NCI-H1417 treated with DMSO at 0.1 percent for 48 hours (cell line): ENCODE measurements at regions not wholly inside any gene's neighbourhood (a gene's known extent, or its start where the extent isn't known, plus 50 kb on each side); places are given as distances from the start of the nearest gene placed in this dataset.
"Not testable (repeated sequence)": the region's sequence is repeated elsewhere in the genome, so short reads cannot be mapped to it uniquely, and the experiment has no call there.

ENCODE experiments used
- DNase-seq: peaks from one replicate; lab custom pipeline; 2025; lab: John Stamatoyannopoulos, UW

DNA sequence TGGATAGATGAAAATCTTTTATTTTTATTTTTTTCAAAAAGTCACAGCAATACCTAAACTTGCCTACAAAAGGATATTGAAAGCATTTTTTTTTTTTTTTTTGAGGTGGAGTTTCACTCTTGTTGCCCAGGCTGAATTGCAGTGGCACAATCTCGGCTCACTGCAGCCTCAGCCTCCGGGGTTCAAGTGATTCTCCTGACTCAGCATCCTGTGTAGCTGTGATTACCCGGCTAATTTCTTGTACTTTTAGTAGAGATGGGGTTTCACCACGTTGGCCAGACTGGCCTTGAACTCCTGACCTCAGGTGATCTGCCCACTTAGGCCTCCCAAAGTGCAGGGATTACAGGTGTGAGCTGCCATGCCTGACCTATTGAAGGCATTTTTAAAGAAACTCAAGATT, 69.1 kb upstream of the DGKB start:
- not testable (repeated sequence) for DNase-seq

DNA sequence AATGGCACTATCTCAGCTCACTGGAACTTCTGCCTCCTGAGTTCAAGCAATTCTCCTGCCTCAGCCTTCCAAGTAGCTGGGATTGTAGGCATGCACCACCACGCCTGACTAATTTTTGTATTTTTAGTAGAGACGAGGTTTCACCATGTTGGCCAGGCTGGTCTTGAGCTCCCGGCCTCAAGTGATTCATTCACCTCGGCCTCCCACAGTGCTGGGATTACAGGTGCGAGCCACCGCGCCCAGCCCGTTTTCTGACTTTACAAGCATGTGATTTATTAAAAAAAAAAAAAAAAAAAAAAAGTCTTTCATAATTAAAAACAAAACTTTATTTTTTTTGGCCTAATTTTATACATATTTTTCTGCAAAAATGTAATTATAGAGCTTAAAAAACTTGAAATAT, 64.8 kb upstream of the DGKB start:
- DNase-seq, result not testable (repeated sequence)

DNA sequence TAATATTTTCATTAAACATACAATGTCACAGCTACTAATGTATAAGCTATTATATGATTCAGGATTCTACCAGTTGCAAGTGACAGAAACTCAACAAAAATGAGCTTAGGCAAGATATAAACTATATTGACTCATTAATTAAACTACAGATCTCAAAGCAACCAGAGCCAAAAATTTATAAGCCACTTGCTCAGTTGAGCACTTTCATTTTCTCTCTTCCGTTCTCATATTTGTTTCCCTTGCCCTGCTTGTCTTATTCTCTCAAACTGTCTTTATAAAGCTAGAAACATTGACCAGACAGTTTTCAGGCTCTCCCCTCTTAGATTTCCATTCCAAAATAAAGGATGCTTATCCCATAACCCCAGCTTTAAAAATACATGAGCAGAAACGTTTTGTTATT, 60.2 kb upstream of the DGKB start:
- no peak for DNase-seq

DNA sequence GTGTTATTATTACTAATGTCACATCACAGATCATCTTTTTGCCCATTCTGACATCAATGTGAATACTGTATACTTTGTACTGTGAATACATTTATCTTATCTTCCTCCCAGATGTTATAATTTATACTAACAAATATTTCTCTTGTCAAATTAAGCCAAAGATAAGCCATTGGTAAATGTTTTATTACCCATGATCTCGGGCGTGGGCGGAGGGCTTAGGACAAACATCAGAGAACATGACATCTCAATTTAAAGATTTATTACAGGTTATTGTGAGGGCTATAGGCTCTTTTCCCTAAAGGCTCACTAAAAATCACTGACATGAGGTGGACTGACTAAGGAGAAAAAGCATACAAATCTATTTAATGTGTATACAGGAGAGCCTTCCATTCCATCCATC, 58.2 kb upstream of the DGKB start:
- no peak for DNase-seq

DNA sequence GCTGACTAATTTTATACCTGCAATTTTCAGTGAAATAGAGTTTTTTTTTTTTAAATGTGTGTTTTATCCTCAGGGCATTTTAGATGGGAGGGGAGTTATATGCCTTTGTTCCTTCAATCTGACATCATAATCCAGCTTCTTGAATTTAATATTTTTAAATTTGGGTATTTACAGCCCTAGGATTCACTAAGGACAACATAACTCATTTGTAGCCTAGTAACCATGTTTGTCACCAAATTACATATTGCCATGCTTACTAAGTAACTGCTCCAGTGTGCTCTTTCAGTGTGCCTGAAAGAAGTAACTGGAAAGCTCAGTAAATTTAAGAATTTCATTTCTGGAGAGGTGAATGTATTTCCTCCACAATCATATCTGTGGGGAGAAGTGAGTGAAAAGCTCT, 56.8 kb upstream of the DGKB start:
- no peak for DNase-seq

DNA sequence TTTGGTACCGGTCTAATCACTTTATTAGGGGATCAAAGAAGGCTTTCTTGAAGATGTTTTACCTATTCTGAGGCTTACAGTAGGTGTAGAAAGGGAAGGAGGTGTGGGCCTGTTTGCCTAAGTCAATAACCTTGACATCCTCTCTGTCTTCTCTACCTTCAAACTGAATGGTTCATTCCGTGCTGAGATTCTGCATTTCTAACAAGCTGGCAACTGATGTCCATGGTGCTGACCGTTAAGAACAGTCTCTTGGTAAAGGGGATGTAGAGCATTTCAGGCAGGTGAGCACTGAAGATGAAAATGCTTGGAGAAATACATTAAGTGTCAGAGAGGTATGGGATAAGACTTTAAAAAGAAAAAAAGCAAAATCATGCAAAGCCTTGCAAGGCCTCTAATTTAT, 51.5 kb upstream of the DGKB start:
- DNase-seq, result no peak
